ENCODE measurements at regions not wholly inside any gene's neighbourhood (a gene's known extent, or its start where the extent isn't known, plus 50 kb on each side); places are given as distances from the start of the nearest gene placed in this dataset.

DNA sequence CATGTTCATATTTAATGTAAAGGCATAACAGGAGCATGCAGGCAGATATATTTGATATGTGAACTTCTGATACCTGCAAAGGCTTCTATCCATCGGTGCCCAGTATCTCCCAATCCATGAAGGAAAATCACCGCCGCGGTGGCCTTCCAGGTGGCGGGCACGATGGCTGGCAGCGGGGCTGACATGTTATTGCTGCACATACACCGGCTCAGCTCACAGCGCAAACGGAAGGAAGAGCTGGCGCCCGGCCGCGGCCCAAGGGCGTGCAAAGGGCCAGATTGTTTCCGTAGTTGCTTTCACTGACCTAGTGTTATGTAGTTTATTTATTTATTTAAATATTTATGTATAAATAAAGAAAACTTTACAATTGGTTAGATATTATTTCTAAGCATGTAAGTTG, 322.7 kb upstream of the PITX2 start (continued):
- TF ChIP-seq CLOCK (CRISPR knock-in tag; IDR thresholded peaks at IDR 0.05; ENCODE audit: borderline replicate concordance) (no peak), FIP1L1 (IDR thresholded peaks at IDR 0.05; ENCODE audit: low read depth, low read length, poor library complexity, severe bottlenecking) (no peak), NCOR1 (IDR thresholded peaks at IDR 0.05) (no peak), ZNF79 (CRISPR knock-in tag; IDR thresholded peaks at IDR 0.05; ENCODE audit: low read depth) (no peak), DEAF1 (CRISPR knock-in tag; IDR thresholded peaks at IDR 0.05) (no peak), MCM7 (IDR thresholded peaks at IDR 0.05) (no peak), POLR2AphosphoS2 (IDR thresholded peaks at IDR 0.05; ENCODE audit: low read length) (no peak), ARHGAP35 (IDR thresholded peaks at IDR 0.05; ENCODE audit: partially characterized antibody) (no peak)

GRCh38 chr4:110949542-110949941, 326.7 kb upstream of the PITX2 start:
- Histone ChIP-seq H3K27me3 (ENCODE audit: control insufficient read depth in 2 of 2, insufficient read depth in 2 of 2, low read length in 2 of 2) (no peaks in the 10 kb centered on the region), H3K36me3 (ENCODE audit: control insufficient read depth, insufficient read depth, low read length) (no peaks in the 10 kb centered on the region), H3K4me3 (no peak overlapping the region), H2AFZ (ENCODE audit: low read depth, low read length) (no peak overlapping the region), H4K20me1 (replicated peaks; ENCODE audit: control insufficient read depth, insufficient read depth, low read length) (no peaks in the 10 kb centered on the region), H3K9me3 (replicated peaks; ENCODE audit: control insufficient read depth, insufficient read depth, low read depth, low read length) (no peaks in the 10 kb centered on the region; the same call in 1 of the 2 replicates), H3K4me1 (replicated peaks in 1 of 2; ENCODE audit: control insufficient read depth in 2 of 2, insufficient read depth in 2 of 2, low read length in 2 of 2) (no peaks in the 10 kb centered on the region), H3K9me1 (ENCODE audit: control insufficient read depth, insufficient read depth, low read length) (no peaks in the 10 kb centered on the region), H3K4me2 (ENCODE audit: insufficient read depth, low read length) (no peak overlapping the region), H3K79me2 (ENCODE audit: control insufficient read depth, insufficient read depth, low read length) (no peaks in the 10 kb centered on the region), H3K27ac (ENCODE audit: extremely low read depth, low read depth, low read length) (no peak overlapping the region), H3K9ac (ENCODE audit: insufficient read depth in 1 of 2, low read depth in 2 of 2, low read length in 2 of 2) (no peak overlapping the region)
- ATAC-seq (no peak), FAIRE-seq (no peak), DNase-seq (ENCODE audit: extremely low read depth in 1 of 4, low spot score in 3 of 4) (no peak)
- ChIA-PET POLR2A (no interaction called here), CTCF (ENCODE audit: low intra/inter-chr PET ratio) (no interaction called here)
- BruUV-seq (replicated peaks) = no TSS peak
- WGBS (ENCODE audit: insufficient coverage, low coverage, missing lambda C conversion rate) = 0% methylated on average over 3 of the region's 3 CpGs
- no peak for TF ChIP-seq ZNF699 (CRISPR knock-in tag; IDR thresholded peaks at IDR 0.05; ENCODE audit: insufficient replicate concordance)
- no peak for TF ChIP-seq DPF2 (IDR thresholded peaks at IDR 0.05)
- no peak for TF ChIP-seq IRF1 (CRISPR knock-in tag; IDR thresholded peaks at IDR 0.05; ENCODE audit: borderline replicate concordance)
- TF ChIP-seq KDM1A (IDR thresholded peaks at IDR 0.05) = no peak
- in situ Hi-C loops (cut with MboI) (no loop called here), intact Hi-C loops (cut with micrococcal nuclease) (no loop called here)
